ENCODE measurements at regions not wholly inside any gene's neighbourhood (a gene's known extent, or its start where the extent isn't known, plus 50 kb on each side); places are given as distances from the start of the nearest gene placed in this dataset.
"Not testable (repeated sequence)": the region's sequence is repeated elsewhere in the genome, so short reads cannot be mapped to it uniquely, and the experiment has no call there.

GRCh38 chr2:57479981-57480380 is 566.6 kb upstream of the VRK2 start:
- H3K9ac ChIP-seq (ENCODE audit: low read depth in 1 of 3, low read length in 3 of 3) = no peak overlapping the region
- no peak overlapping the region for H3K27ac ChIP-seq (ENCODE audit: low read depth, low read length)
- no peak overlapping the region for H3K4me3 ChIP-seq (ENCODE audit: low read length in 3 of 3)
- no peaks in the 10 kb centered on the region for H3K27me3 ChIP-seq (ENCODE audit: control insufficient read depth in 3 of 3, insufficient read depth in 3 of 3, low read length in 3 of 3)
- H3K9me3 ChIP-seq (ENCODE audit: control insufficient read depth in 3 of 3, low read length in 3 of 3) = no peaks in the 10 kb centered on the region
- no peaks in the 10 kb centered on the region for H3K36me3 ChIP-seq (ENCODE audit: control insufficient read depth in 3 of 3, insufficient read depth in 3 of 3, low read length in 3 of 3)
- no peaks in the 10 kb centered on the region for H3K4me1 ChIP-seq (ENCODE audit: control insufficient read depth in 3 of 3, insufficient read depth in 3 of 3, low read length in 3 of 3)

GRCh38 chr2:57488061-57488460 is 558.5 kb upstream of the VRK2 start:
- no peaks in the 10 kb centered on the region for H3K27me3 ChIP-seq (ENCODE audit: control insufficient read depth in 3 of 3, insufficient read depth in 3 of 3, low read length in 3 of 3)
- H3K9me3 ChIP-seq (ENCODE audit: control insufficient read depth in 3 of 3, low read length in 3 of 3) = no peaks in the 10 kb centered on the region
- no peaks in the 10 kb centered on the region for H3K4me1 ChIP-seq (ENCODE audit: control insufficient read depth in 3 of 3, insufficient read depth in 3 of 3, low read length in 3 of 3)
- no peak overlapping the region for H3K27ac ChIP-seq (ENCODE audit: low read depth, low read length)
- no peaks in the 10 kb centered on the region for H3K36me3 ChIP-seq (ENCODE audit: control insufficient read depth in 3 of 3, insufficient read depth in 3 of 3, low read length in 3 of 3)
- no peak overlapping the region for H3K9ac ChIP-seq (ENCODE audit: low read depth in 1 of 3, low read length in 3 of 3)
- no peak overlapping the region for H3K4me3 ChIP-seq (ENCODE audit: low read length in 3 of 3)

DNA sequence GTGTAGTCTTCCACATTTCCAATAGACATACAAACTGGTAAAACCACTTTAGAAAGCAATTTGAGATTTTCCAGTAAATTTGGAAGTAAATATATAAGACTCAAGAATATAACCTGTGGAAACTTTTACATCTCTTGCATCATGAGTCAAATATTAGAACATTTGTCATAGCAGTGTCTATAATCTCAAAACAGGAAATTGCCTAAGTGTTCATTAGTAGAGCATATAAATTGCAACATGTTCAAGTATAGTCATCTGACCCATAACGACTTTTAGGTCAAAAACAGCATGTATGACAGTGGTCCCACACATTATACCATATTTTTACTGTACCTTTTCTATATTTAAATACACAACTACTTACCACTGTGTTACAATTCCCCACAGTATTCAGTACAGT is 555.9 kb upstream of the VRK2 start:
- no peaks in the 10 kb centered on the region for H3K27me3 ChIP-seq (ENCODE audit: control insufficient read depth in 3 of 3, insufficient read depth in 3 of 3, low read length in 3 of 3)
- H3K4me3 ChIP-seq (ENCODE audit: low read length in 3 of 3) = no peak overlapping the region
- no peaks in the 10 kb centered on the region for H3K4me1 ChIP-seq (ENCODE audit: control insufficient read depth in 3 of 3, insufficient read depth in 3 of 3, low read length in 3 of 3)
- no peak overlapping the region for H3K9ac ChIP-seq (ENCODE audit: low read depth in 1 of 3, low read length in 3 of 3)
- no peak overlapping the region for H3K27ac ChIP-seq (ENCODE audit: low read depth, low read length)
- H3K36me3 ChIP-seq (ENCODE audit: control insufficient read depth in 3 of 3, insufficient read depth in 3 of 3, low read length in 3 of 3) = no peaks in the 10 kb centered on the region
- peaks cover 0 to 4% (median 0%) of the 10 kb centered on the region in 3 donors for H3K9me3 ChIP-seq (ENCODE audit: control insufficient read depth in 3 of 3, low read length in 3 of 3)

- H3K9me3 ChIP-seq (ENCODE audit: control insufficient read depth in 3 of 3, low read length in 3 of 3) = peaks cover 0 to 4% (median 0%) of the 10 kb centered on the region in 3 donors
- no peak overlapping the region for H3K27ac ChIP-seq (ENCODE audit: low read depth, low read length)
- no peak overlapping the region for H3K4me3 ChIP-seq (ENCODE audit: low read length in 3 of 3)
- H3K9ac ChIP-seq (ENCODE audit: low read depth in 1 of 3, low read length in 3 of 3) = no peak overlapping the region
- H3K27me3 ChIP-seq (ENCODE audit: control insufficient read depth in 3 of 3, insufficient read depth in 3 of 3, low read length in 3 of 3) = no peaks in the 10 kb centered on the region
- no peaks in the 10 kb centered on the region for H3K36me3 ChIP-seq (ENCODE audit: control insufficient read depth in 3 of 3, insufficient read depth in 3 of 3, low read length in 3 of 3)
- H3K4me1 ChIP-seq (ENCODE audit: control insufficient read depth in 3 of 3, insufficient read depth in 3 of 3, low read length in 3 of 3) = no peaks in the 10 kb centered on the region
Observed at GRCh38 chr2:57491213-57491612, 555.4 kb upstream of the VRK2 start.

- not testable (repeated sequence) for H3K9ac ChIP-seq (ENCODE audit: low read depth in 1 of 3, low read length in 3 of 3)
Observed at GRCh38 chr2:57493966-57494365, 552.6 kb upstream of the VRK2 start.

GRCh38 chr2:57497489-57498096 is 549.0 kb upstream of the VRK2 start:
- H3K4me1 ChIP-seq (ENCODE audit: control insufficient read depth in 3 of 3, insufficient read depth in 3 of 3, low read length in 3 of 3) = no peaks in the 10 kb centered on the region
- H3K27me3 ChIP-seq (ENCODE audit: control insufficient read depth in 3 of 3, insufficient read depth in 3 of 3, low read length in 3 of 3) = no peaks in the 10 kb centered on the region
- H3K4me3 ChIP-seq (ENCODE audit: low read length in 3 of 3) = no peak overlapping the region

More at GRCh38 chr2:57493966-57494365, 552.6 kb upstream of the VRK2 start:
- not testable (repeated sequence) for H3K4me3 ChIP-seq (ENCODE audit: low read length in 3 of 3); H3K27me3 ChIP-seq (ENCODE audit: control insufficient read depth in 3 of 3, insufficient read depth in 3 of 3, low read length in 3 of 3); H3K4me1 ChIP-seq (ENCODE audit: control insufficient read depth in 3 of 3, insufficient read depth in 3 of 3, low read length in 3 of 3); H3K9me3 ChIP-seq (ENCODE audit: control insufficient read depth in 3 of 3, low read length in 3 of 3); H3K27ac ChIP-seq (ENCODE audit: low read depth, low read length); H3K36me3 ChIP-seq (ENCODE audit: control insufficient read depth in 3 of 3, insufficient read depth in 3 of 3, low read length in 3 of 3)

GRCh38 chr2:57504787-57505186 is 541.8 kb upstream of the VRK2 start:
- Histone ChIP-seq H3K4me1 (ENCODE audit: control insufficient read depth in 3 of 3, insufficient read depth in 3 of 3, low read length in 3 of 3) (no peaks in the 10 kb centered on the region), H3K4me3 (ENCODE audit: low read length in 3 of 3) (no peak overlapping the region)

More at GRCh38 chr2:57497489-57498096, 549.0 kb upstream of the VRK2 start:
- no peak overlapping the region for H3K9ac ChIP-seq (ENCODE audit: low read depth in 1 of 3, low read length in 3 of 3)
- no peaks in the 10 kb centered on the region for H3K36me3 ChIP-seq (ENCODE audit: control insufficient read depth in 3 of 3, insufficient read depth in 3 of 3, low read length in 3 of 3)
- no peak overlapping the region for H3K27ac ChIP-seq (ENCODE audit: low read depth, low read length)
- H3K9me3 ChIP-seq (ENCODE audit: control insufficient read depth in 3 of 3, low read length in 3 of 3) = peaks cover 0 to 4% (median 0%) of the 10 kb centered on the region in 3 donors

GRCh38 chr2:57509189-57509588 is 537.4 kb upstream of the VRK2 start:
- H3K9ac ChIP-seq (ENCODE audit: low read depth in 1 of 3, low read length in 3 of 3) = no peak overlapping the region
- H3K27me3 ChIP-seq (ENCODE audit: control insufficient read depth in 3 of 3, insufficient read depth in 3 of 3, low read length in 3 of 3) = no peaks in the 10 kb centered on the region
- H3K9me3 ChIP-seq (ENCODE audit: control insufficient read depth in 3 of 3, low read length in 3 of 3) = no peaks in the 10 kb centered on the region
- no peak overlapping the region for H3K4me3 ChIP-seq (ENCODE audit: low read length in 3 of 3)
- H3K36me3 ChIP-seq (ENCODE audit: control insufficient read depth in 3 of 3, insufficient read depth in 3 of 3, low read length in 3 of 3) = no peaks in the 10 kb centered on the region
- H3K4me1 ChIP-seq (ENCODE audit: control insufficient read depth in 3 of 3, insufficient read depth in 3 of 3, low read length in 3 of 3) = no peaks in the 10 kb centered on the region
- H3K27ac ChIP-seq (ENCODE audit: low read depth, low read length) = no peak overlapping the region

More at GRCh38 chr2:57504787-57505186, 541.8 kb upstream of the VRK2 start:
- Histone ChIP-seq H3K9ac (ENCODE audit: low read depth in 1 of 3, low read length in 3 of 3) (no peak overlapping the region), H3K36me3 (ENCODE audit: control insufficient read depth in 3 of 3, insufficient read depth in 3 of 3, low read length in 3 of 3) (no peaks in the 10 kb centered on the region), H3K27ac (ENCODE audit: low read depth, low read length) (no peak overlapping the region), H3K27me3 (ENCODE audit: control insufficient read depth in 3 of 3, insufficient read depth in 3 of 3, low read length in 3 of 3) (no peaks in the 10 kb centered on the region), H3K9me3 (ENCODE audit: control insufficient read depth in 3 of 3, low read length in 3 of 3) (no peaks in the 10 kb centered on the region)

DNA sequence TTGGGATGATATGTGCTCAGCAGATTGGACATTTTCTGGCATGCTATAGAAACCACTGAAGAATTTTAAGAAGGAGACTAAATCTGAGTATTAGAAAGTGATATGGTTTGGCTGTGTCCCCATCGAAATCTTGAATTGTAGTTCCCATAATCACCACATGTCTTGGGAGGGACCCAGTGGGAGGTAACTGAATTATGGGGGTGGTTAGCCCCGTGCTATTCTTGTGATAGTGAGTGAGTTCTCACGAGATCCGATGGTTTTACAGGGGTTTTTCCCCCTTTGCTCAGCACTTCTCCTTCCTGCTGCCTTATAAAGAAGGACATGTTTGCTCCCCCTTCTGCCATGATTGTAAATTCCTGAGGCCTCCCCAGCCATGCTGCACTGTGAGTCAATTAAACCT is 535.9 kb upstream of the VRK2 start:
- Histone ChIP-seq H3K27me3 (ENCODE audit: control insufficient read depth in 3 of 3, insufficient read depth in 3 of 3, low read length in 3 of 3) (no peaks in the 10 kb centered on the region), H3K9ac (ENCODE audit: low read depth in 1 of 3, low read length in 3 of 3) (no peak overlapping the region), H3K4me3 (ENCODE audit: low read length in 3 of 3) (no peak overlapping the region), H3K27ac (ENCODE audit: low read depth, low read length) (no peak overlapping the region), H3K9me3 (ENCODE audit: control insufficient read depth in 3 of 3, low read length in 3 of 3) (no peaks in the 10 kb centered on the region), H3K4me1 (ENCODE audit: control insufficient read depth in 3 of 3, insufficient read depth in 3 of 3, low read length in 3 of 3) (no peaks in the 10 kb centered on the region), H3K36me3 (ENCODE audit: control insufficient read depth in 3 of 3, insufficient read depth in 3 of 3, low read length in 3 of 3) (no peaks in the 10 kb centered on the region)

GRCh38 chr2:57515366-57515765 is 531.2 kb upstream of the VRK2 start:
- H3K4me3 ChIP-seq (ENCODE audit: low read length in 3 of 3) = no peak overlapping the region
- no peak overlapping the region for H3K9ac ChIP-seq (ENCODE audit: low read depth in 1 of 3, low read length in 3 of 3)
- no peaks in the 10 kb centered on the region for H3K27me3 ChIP-seq (ENCODE audit: control insufficient read depth in 3 of 3, insufficient read depth in 3 of 3, low read length in 3 of 3)
- H3K36me3 ChIP-seq (ENCODE audit: control insufficient read depth in 3 of 3, insufficient read depth in 3 of 3, low read length in 3 of 3) = no peaks in the 10 kb centered on the region
- H3K4me1 ChIP-seq (ENCODE audit: control insufficient read depth in 3 of 3, insufficient read depth in 3 of 3, low read length in 3 of 3) = no peaks in the 10 kb centered on the region
- no peaks in the 10 kb centered on the region for H3K9me3 ChIP-seq (ENCODE audit: control insufficient read depth in 3 of 3, low read length in 3 of 3)
- no peak overlapping the region for H3K27ac ChIP-seq (ENCODE audit: low read depth, low read length)
